ENCODE measurements at regions not wholly inside any gene's neighbourhood (a gene's known extent, or its start where the extent isn't known, plus 50 kb on each side); places are given as distances from the start of the nearest gene placed in this dataset.

DNA sequence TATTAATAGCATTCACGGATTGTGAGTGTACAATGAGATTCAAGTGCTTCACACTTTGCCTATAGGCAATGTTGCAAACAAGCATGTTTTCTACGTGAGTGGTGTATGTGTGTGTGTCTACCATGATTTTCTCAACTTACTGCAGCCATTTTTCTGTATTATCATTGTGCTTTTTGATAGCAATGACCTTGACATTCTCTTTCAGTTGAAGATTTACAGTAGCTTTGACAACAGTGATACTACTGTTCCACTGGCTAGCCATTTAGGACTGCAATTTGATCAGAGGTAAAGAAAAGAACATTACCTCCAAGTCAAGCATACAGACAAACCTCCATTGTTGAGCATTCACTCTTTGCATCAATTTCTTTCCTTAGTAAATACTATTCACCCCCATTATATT, 297.0 kb downstream of the MAN2A1 start (continued):
- TF ChIP-seq, protein P1, sequence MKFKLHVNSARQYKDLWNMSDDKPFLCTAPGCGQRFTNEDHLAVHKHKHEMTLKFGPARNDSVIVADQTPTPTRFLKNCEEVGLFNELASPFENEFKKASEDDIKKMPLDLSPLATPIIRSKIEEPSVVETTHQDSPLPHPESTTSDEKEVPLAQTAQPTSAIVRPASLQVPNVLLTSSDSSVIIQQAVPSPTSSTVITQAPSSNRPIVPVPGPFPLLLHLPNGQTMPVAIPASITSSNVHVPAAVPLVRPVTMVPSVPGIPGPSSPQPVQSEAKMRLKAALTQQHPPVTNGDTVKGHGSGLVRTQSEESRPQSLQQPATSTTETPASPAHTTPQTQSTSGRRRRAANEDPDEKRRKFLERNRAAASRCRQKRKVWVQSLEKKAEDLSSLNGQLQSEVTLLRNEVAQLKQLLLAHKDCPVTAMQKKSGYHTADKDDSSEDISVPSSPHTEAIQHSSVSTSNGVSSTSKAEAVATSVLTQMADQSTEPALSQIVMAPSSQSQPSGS (IDR thresholded peaks at IDR 0.05; ENCODE audit: low read length) = no peak
- TF ChIP-seq CBX8 (IDR thresholded peaks at IDR 0.05; ENCODE audit: borderline replicate concordance, low read depth, low read length) (no peak), SIN3A (conservative IDR thresholded peaks at IDR 0.05 in 1 of 2, IDR thresholded peaks at IDR 0.05 in 1 of 2; ENCODE audit: low read depth in 1 of 2, low read length in 2 of 2) (no peak), TEAD4 (IDR thresholded peaks at IDR 0.05; ENCODE audit: low read depth, low read length) (no peak), TBP (IDR thresholded peaks at IDR 0.05; ENCODE audit: low read depth, low read length) (no peak), SP1 (IDR thresholded peaks at IDR 0.05; ENCODE audit: low read depth, low read length) (no peak), POLR2A (IDR thresholded peaks at IDR 0.05; ENCODE audit: control extremely low read depth in 1 of 2, low read depth in 2 of 2, low read length in 2 of 2) (no peak)
- TF ChIP-seq, protein P2, sequence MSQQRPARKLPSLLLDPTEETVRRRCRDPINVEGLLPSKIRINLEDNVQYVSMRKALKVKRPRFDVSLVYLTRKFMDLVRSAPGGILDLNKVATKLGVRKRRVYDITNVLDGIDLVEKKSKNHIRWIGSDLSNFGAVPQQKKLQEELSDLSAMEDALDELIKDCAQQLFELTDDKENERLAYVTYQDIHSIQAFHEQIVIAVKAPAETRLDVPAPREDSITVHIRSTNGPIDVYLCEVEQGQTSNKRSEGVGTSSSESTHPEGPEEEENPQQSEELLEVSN (IDR thresholded peaks at IDR 0.05) = no peak
- TF ChIP-seq, protein P3, sequence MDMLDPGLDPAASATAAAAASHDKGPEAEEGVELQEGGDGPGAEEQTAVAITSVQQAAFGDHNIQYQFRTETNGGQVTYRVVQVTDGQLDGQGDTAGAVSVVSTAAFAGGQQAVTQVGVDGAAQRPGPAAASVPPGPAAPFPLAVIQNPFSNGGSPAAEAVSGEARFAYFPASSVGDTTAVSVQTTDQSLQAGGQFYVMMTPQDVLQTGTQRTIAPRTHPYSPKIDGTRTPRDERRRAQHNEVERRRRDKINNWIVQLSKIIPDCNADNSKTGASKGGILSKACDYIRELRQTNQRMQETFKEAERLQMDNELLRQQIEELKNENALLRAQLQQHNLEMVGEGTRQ (IDR thresholded peaks at IDR 0.05; ENCODE audit: low read length) = no peak
